GDM1 (cell line): ENCODE measurements at regions not wholly inside any gene's neighbourhood (a gene's known extent, or its start where the extent isn't known, plus 50 kb on each side); places are given as distances from the start of the nearest gene placed in this dataset.

Experiments used
- DNase-seq: peaks from one replicate; lab custom pipeline; 2025; lab: John Stamatoyannopoulos, UW

DNA sequence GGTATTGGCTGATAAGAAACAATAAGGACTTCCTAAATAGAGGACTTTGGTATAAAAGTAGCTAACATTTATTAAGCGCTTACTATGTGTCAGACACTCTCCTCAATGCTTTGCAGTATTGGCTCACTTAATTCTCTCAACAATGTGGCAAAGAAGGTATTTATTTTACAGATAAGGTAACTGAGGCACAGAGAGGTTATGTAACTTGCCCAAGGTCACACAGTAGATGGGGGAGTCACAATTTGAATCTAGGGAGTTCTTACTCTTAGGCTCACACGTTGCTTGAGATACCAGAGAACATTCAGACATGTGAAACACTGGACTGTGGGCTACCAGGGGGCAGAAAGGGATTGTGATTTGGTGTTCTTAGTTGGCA, 60.8 kb upstream of the GPR158 start:
- no peak for DNase-seq

GRCh38 chr10:25117757-25118156, 57.0 kb upstream of the GPR158 start:
- DNase-seq: no peak

GRCh38 chr10:25120188-25120587, 54.6 kb upstream of the GPR158 start:
- no peak for DNase-seq
